LNCAP (cell line): ENCODE measurements at regions not wholly inside any gene's neighbourhood (a gene's known extent, or its start where the extent isn't known, plus 50 kb on each side); places are given as distances from the start of the nearest gene placed in this dataset.

Experiments used
- CTCF ChIP-seq: fragments of 450-650 bp; IDR thresholded peaks from 2 replicates; pipeline ENCODE4 v1.5.1; 2017; ENCODE audit warnings: mild to moderate bottlenecking

- TF ChIP-seq CTCF = no peak
These were observed 448.5 kb upstream of the ANKRD30A start for GRCh38 chr10:36676756-36677430.

DNA sequence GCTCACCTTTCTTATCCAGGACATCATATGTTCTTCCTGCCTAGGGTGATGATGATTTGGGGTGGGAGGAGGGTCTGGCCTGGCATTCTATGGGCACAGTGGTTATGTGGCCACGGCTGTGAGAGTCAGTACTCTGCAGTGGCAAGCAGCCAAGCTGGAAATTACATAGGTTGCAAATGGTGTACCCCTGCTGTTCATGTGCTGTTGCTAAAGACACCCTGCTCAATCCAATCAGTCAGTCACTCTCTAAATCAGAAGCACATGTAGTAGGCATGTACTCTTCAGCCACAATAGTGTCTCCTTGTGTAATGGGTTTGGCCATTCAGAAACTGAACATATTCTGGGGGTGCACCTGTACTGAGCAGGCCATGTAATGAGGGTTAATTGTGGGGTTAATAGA lies 449.1 kb upstream of the ANKRD30A start:
- TF ChIP-seq CTCF = no peak

- no peak for TF ChIP-seq CTCF
These were observed 449.9 kb upstream of the ANKRD30A start for GRCh38 chr10:36675458-36675880.

GRCh38 chr10:36671607-36672006 lies 453.8 kb upstream of the ANKRD30A start:
- no peak for TF ChIP-seq CTCF

GRCh38 chr10:36670621-36671402 lies 454.6 kb upstream of the ANKRD30A start:
- no peak for TF ChIP-seq CTCF

GRCh38 chr10:36669615-36670352 lies 455.6 kb upstream of the ANKRD30A start:
- no peak for TF ChIP-seq CTCF

DNA sequence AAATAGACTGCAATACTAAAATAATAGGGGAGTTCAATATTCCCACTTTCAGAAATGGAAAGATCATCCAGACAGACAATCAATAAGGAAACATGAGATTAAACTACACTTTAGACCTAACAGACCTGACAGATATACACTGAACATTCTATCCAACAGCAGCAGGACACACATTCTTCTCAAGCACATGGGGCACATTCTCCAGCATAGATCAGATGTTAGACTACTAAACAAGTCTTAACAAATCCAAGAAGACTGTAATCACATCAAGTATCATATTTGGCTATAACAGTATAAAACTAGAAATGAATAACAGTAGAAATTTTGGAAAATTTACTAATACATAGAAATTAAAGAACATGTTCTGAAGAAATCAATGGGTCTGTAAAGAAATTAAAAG lies 458.9 kb upstream of the ANKRD30A start:
- TF ChIP-seq CTCF = no peak
